K562 (cell line): ENCODE measurements at regions not wholly inside any gene's neighbourhood (a gene's known extent, or its start where the extent isn't known, plus 50 kb on each side); places are given as distances from the start of the nearest gene placed in this dataset.

Experiments
- ATAC-seq: fragments of 200-7000 bp; cut with Tn5 transposase; 3 replicates; pipeline ENCODE4 v1.9.1; 2020; ENCODE audit warnings: moderate library complexity
- BruUV-seq: library from RNA; stranded (reverse); fragments of 400-500 nt; replicated peaks from 2 replicates; lab custom pipeline; 2021; lab: Mats Ljungman, UMichigan
- CTCF ChIA-PET: fragments of 300-600 bp; formaldehyde crosslinking; extraction: SDS; loops from one replicate; lab custom pipeline; 2021; ENCODE audit warnings: low intra/inter-chr PET ratio; lab: Yijun Ruan, JAX
- POLR2A ChIA-PET: fragments of 300-600, 350-650 bp; sonication (Branson Sonifier 250); formaldehyde crosslinking; extraction: SDS; loops from one replicate; lab custom pipeline; 2021; ENCODE audit warnings: antibody characterized with exemption, inconsistent platforms; lab: Yijun Ruan, JAX
- DNase-seq, 4 experiments: peaks; one replicate each; pipeline versions ENCODE4 v3.0.0 to v3.0.0-alpha.2; 2011 to 2018; ENCODE audit warnings: low spot score in 3 of 4, mixed read lengths in 3 of 4; ENCODE audit errors: extremely low read depth in 1 of 4
- FAIRE-seq: peaks from 2 replicates; lab custom pipeline; 2011; peaks lifted over from hg19 to GRCh38; lab: Jason Lieb, UNC
- H2AFZ ChIP-seq: 2 replicates; pipeline ENCODE4 v1.6.0; 2011; ENCODE audit warnings: low read depth, low read length, control low read depth, inconsistent platforms
- H3K27ac ChIP-seq: fragments of 200-600 bp; 3 replicates; pipeline ENCODE4 v1.8.0; 2011; ENCODE audit warnings: low read depth, mild to moderate bottlenecking, control low read depth, inconsistent platforms, low read length, moderate library complexity, mixed read lengths; ENCODE audit errors: extremely low read depth
- H3K27me3 ChIP-seq, 2 experiments: fragments of 300-600 bp in 1 of 2; 2 replicates in 1 of 2; 3 replicates in 1 of 2; pipeline versions ENCODE4 v1.6.0 to v1.8.0; 2011; ENCODE audit warnings: inconsistent platforms in 2 of 2, low read length in 2 of 2, mild to moderate bottlenecking in 1 of 2, mixed read lengths in 1 of 2, moderate library complexity in 1 of 2; ENCODE audit not compliant: control insufficient read depth in 2 of 2, insufficient read depth in 2 of 2
- H3K36me3 ChIP-seq: fragments of 300-600 bp; 3 replicates; pipeline ENCODE4 v1.8.0; 2011; ENCODE audit warnings: mild to moderate bottlenecking, low read length, inconsistent platforms; ENCODE audit not compliant: control insufficient read depth, insufficient read depth
- H3K4me1 ChIP-seq, 2 experiments: fragments of 200-600 bp in 1 of 2; replicated peaks in 1 of 2; 2 replicates in 1 of 2; 3 replicates in 1 of 2; pipeline versions ENCODE4 v1.5.1 to v1.8.0; 2011; ENCODE audit warnings: inconsistent platforms in 2 of 2, low read length in 2 of 2, mild to moderate bottlenecking in 1 of 2, mixed read lengths in 1 of 2, moderate library complexity in 1 of 2; ENCODE audit not compliant: control insufficient read depth in 2 of 2, insufficient read depth in 2 of 2
- H3K4me2 ChIP-seq: 2 replicates; pipeline ENCODE4 v1.6.1; 2011; ENCODE audit warnings: low read length, control low read depth, inconsistent platforms, mixed read lengths; ENCODE audit not compliant: insufficient read depth
- H3K4me3 ChIP-seq: fragments of 200-600 bp; sonication (generic), shearing (Covaris generic); 2 replicates; pipeline ENCODE4 v1.5.1; 2016; ENCODE audit warnings: control low read depth, inconsistent platforms
- H3K79me2 ChIP-seq: fragments of 200-600 bp; 3 replicates; pipeline ENCODE4 v1.8.0; 2011; ENCODE audit warnings: low read length, inconsistent platforms; ENCODE audit not compliant: control insufficient read depth, insufficient read depth
- H3K9ac ChIP-seq, 2 experiments: 2 replicates each; pipeline versions ENCODE4 v1.6.0 to v1.6.1; 2011; ENCODE audit warnings: low read depth in 2 of 2, low read length in 2 of 2, control low read depth in 1 of 2, inconsistent platforms in 1 of 2, mild to moderate bottlenecking in 1 of 2, mixed read lengths in 1 of 2; ENCODE audit not compliant: insufficient read depth in 1 of 2
- H3K9me1 ChIP-seq: one replicate; pipeline ENCODE4 v1.6.0; 2011; ENCODE audit warnings: inconsistent platforms, mild to moderate bottlenecking, low read length, moderate library complexity; ENCODE audit not compliant: control insufficient read depth, insufficient read depth
- H3K9me3 ChIP-seq: replicated peaks from 2 replicates; pipeline ENCODE4 v1.5.1; 2011; ENCODE audit warnings: low read depth, low read length, inconsistent platforms; ENCODE audit not compliant: control insufficient read depth, insufficient read depth
- H4K20me1 ChIP-seq: replicated peaks from 2 replicates; pipeline ENCODE4 v1.6.1; 2011; ENCODE audit warnings: low read length, inconsistent platforms, mixed read lengths; ENCODE audit not compliant: control insufficient read depth, insufficient read depth
- ARID4B ChIP-seq: sonication (generic); formaldehyde crosslinking; IDR thresholded peaks from 2 replicates; pipeline ENCODE4 v1.8.0; 2022; ENCODE audit warnings: mild to moderate bottlenecking, missing genetic modification reagents
- CCNT2 ChIP-seq: IDR thresholded peaks from 2 replicates; pipeline ENCODE4 v1.6.1; 2011; ENCODE audit warnings: borderline replicate concordance, low read depth, mild to moderate bottlenecking, moderate library complexity, mixed read lengths, low read length; ENCODE audit not compliant: insufficient read length; ENCODE audit errors: extremely low read depth
- CTCF ChIP-seq, 3 experiments: IDR thresholded peaks in 2 of 3; conservative IDR thresholded peaks in 1 of 3; 2 replicates each; pipeline ENCODE4 v1.5.1; 2011 to 2012; ENCODE audit warnings: low read length in 3 of 3, mild to moderate bottlenecking in 3 of 3, control low read depth in 2 of 3, improper control_type of control experiment in 1 of 3, inconsistent platforms in 1 of 3, low read depth in 1 of 3, mixed read lengths in 1 of 3, moderate library complexity in 1 of 3; ENCODE audit not compliant: insufficient read depth in 2 of 3
- CTCFL ChIP-seq: IDR thresholded peaks from 2 replicates; pipeline ENCODE4 v1.6.1; 2011; ENCODE audit warnings: borderline replicate concordance, low read depth, mild to moderate bottlenecking, moderate library complexity, low read length; ENCODE audit not compliant: insufficient read depth, poor library complexity, severe bottlenecking
- E2F8 ChIP-seq: fragments of 450-650 bp; IDR thresholded peaks from 2 replicates; pipeline ENCODE4 v1.7.1; 2018; ENCODE audit warnings: mild to moderate bottlenecking, low read depth; ENCODE audit not compliant: partially characterized antibody
- ZNF785 ChIP-seq: fragments of 250-450 bp; sonication (Bioruptor Pico); IDR thresholded peaks from 2 replicates; pipeline ENCODE4 v1.4.0; 2020; ENCODE audit warnings: mild to moderate bottlenecking
- WGBS: fragments of 100-300 bp; shearing (Covaris generic); methylation state at CpG from one replicate; pipeline ENCODE4 v1.1.6; 2016; ENCODE audit warnings: low coverage, mixed read lengths; ENCODE audit not compliant: insufficient coverage; ENCODE audit errors: missing lambda C conversion rate; 5-methylcytosine and 5-hydroxymethylcytosine counted together
- in situ Hi-C: fragments of 300-500 bp; cut with MboI; formaldehyde crosslinking; loops from 4 replicates; pipeline ENCODE4 v1.15.0; 2018; ENCODE audit warnings: inconsistent platforms, mixed read lengths
- intact Hi-C: fragments of 100-400 bp; cut with micrococcal nuclease; formaldehyde crosslinking; loops from 2 replicates; pipeline ENCODE4 v1.14.2; 2022

DNA sequence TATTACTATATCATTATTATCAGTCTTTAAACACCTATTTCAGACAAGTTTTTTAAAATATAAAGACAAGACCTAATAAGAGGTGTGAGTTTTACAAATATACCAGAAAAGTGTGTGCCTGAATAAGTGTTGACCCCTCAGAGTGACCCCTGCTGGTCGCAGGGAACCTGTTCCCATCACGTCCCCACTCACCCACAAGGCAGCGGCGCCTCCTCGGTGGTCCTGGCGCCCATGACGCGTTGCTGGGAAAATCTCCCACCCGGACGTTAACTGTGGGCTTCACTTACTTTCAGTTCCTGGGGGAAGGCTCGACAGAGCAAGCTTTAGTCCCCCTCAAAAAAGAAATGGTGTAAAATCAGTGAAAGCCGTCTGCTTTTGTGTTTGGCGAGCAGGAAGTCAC, 93.5 kb downstream of the TMEM18 start:
- intact Hi-C loops (no loop called here), in situ Hi-C loops (no loop called here)
- H3K27me3 ChIP-seq = peaks cover 27 to 73% of the 10 kb centered on the region in 2 experiments
- H3K4me1 ChIP-seq = peaks cover 0 to 15% of the 10 kb centered on the region in 2 experiments; a peak in 2 of 5 replicates
- ATAC-seq (peak; percentile 73), FAIRE-seq (no peak), DNase-seq (peak; percentile 17 to 30 (median 23))
- H3K4me3 ChIP-seq = no peak overlapping the region
- no peak overlapping the region for H2AFZ ChIP-seq
- WGBS = 9% methylated on average over 13 of the region's 13 CpGs
- CTCF ChIA-PET = no interaction called here
- no peak overlapping the region for H3K9ac ChIP-seq
- no peaks in the 10 kb centered on the region for H3K36me3 ChIP-seq
- H3K9me1 ChIP-seq = no peaks in the 10 kb centered on the region
- H3K4me2 ChIP-seq = no peak overlapping the region
- no peaks in the 10 kb centered on the region for H3K79me2 ChIP-seq
- H3K27ac ChIP-seq = no peak overlapping the region
- no TSS peak for BruUV-seq
- H4K20me1 ChIP-seq = no peaks in the 10 kb centered on the region; the same call in 1 of the 2 replicates
- TF ChIP-seq CTCF (IDR thresholded peaks at IDR 0.05 in 2 of 3, conservative IDR thresholded peaks at IDR 0.05 in 1 of 3; ENCODE audit: insufficient read depth in 2 of 3, low read depth in 1 of 3, low read length in 3 of 3) (peak; percentile 33 to 52 (median 39); a peak in 5 of 6 replicates), ARID4B (CRISPR knock-in tag) (no peak), ZNF785 (CRISPR knock-in tag) (no peak), CTCFL (peak; percentile 7), E2F8 (no peak), CCNT2 (no peak)
- H3K9me3 ChIP-seq = no peaks in the 10 kb centered on the region
- POLR2A ChIA-PET = no interaction called here
